Globus pallidus (tissue), 1 donor: ENCODE measurements at regions not wholly inside any gene's neighbourhood (a gene's known extent, or its start where the extent isn't known, plus 50 kb on each side); places are given as distances from the start of the nearest gene placed in this dataset.
"Not testable (repeated sequence)": the region's sequence is repeated elsewhere in the genome, so short reads cannot be mapped to it uniquely, and the experiment has no call there.

Experiments
- DNase-seq: peaks from one replicate; pipeline ENCODE4 v3.0.0-alpha.2; 2015; ENCODE audit warnings: low spot score

DNA sequence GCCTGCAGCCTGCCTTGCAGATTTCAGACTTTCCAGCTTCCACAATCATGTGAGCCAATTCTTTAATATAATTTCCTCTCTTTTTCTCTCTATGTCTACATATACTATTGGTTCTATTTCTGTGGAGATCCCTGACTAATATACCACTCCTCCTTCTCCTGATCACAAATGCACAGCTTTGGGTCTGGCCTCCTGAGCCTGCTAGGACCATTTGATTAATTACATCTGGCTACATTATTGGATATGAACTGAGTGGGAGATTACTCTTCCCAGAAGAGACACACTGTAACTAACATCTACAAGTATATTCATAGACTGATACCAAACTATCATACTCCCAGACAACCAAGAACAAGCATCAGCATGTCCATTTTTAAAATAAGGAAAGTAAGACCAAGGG, 188.9 kb upstream of the LMCD1 start:
- no peak for DNase-seq

DNA sequence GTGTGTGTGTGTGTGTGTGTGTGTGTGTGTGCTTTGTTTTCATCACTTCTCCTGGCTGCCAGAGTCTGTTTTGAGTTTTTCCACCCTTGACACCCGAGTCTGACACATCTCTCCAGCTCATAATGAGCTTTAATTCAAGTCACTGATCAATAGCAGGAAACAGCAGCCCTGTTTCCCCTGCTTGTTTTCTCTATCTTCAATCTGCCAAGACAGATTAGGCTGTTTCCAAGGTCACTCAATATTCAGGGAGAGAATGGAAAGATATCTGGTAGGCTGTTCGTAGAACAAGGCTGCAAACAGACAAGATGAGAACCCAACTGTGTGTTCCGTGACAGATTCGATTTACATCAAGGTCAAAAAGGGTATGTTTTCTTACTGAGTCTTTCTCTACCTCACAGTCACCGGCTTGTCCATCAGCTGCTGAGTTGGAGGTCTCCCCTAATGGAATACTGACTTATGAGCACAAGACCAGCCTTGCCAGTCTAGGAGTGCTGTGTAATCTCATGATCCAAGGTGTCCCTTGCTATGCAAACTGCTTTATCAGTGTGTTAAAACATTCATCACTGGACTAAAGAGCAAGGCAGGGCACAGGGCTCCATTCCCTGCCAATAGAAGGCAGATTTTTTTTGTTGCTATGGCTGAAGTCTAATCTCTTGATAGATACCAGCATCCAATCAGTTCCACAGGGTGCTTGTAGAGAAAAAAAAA, 187.9 kb upstream of the LMCD1 start:
- DNase-seq: no peak

DNA sequence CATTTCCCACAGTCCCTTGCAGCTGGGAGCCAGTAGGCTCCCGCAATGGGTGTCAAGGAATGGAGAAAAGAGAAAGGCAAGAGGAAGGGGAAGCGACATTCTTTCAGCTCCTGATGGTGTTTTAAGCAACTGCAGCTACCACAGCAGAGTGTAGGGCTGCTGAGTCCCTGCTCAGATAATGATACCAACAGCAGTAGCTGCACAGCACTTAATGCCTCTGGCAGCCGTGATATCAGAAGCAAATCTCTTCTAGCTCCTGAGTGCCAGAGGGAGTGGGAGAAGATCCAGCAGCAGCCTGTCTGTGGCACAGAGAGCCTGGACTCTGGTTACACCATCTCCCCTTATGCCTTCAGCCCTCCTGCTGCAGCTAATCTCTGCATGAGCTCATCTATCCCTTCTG, 186.1 kb upstream of the LMCD1 start:
- DNase-seq: not testable (repeated sequence)

DNA sequence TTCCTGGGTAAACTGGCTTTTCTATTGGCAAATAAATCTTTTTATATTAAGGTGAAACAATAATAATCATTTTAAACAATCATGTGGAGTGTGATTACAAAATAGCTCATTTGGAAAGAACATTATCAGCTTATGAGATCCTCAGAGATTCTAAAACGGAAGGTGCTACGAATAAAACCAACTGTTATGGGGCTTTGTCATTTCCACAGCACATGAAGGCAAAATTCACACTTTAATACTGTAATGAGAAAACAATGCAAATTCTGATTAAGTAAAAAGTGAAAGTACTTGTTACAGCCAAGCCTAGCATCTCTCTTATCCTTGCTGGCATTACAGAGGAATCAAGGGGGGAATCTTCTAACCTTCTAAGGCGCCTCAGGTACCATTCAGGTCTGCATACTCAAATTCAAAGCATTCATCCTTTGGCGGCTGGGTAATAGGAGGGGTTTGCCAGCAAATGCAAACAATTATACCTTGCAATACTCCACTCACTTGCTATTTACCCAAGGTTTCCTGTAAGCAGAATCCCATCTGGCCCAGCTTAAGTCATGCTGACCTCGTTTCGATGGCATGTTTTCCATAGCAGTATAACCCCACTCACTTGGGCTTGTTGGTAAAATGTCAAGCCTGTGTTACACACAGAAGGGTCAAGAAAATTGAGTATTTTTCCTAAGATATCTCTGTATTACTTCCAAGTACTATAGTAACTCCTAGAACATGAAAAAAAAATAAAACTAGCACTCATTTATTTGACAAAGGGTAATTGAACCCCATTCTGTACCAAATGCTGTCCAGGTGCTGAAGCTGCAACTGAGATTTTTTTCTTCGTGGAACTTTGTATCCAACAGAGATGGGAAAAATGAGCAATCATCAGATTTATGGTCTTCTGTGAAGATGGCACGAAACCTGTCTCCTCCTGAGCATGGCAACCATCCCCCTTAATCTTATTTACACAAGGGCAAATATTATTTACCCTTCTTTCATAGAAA, 183.7 kb upstream of the LMCD1 start:
- no peak for DNase-seq

DNA sequence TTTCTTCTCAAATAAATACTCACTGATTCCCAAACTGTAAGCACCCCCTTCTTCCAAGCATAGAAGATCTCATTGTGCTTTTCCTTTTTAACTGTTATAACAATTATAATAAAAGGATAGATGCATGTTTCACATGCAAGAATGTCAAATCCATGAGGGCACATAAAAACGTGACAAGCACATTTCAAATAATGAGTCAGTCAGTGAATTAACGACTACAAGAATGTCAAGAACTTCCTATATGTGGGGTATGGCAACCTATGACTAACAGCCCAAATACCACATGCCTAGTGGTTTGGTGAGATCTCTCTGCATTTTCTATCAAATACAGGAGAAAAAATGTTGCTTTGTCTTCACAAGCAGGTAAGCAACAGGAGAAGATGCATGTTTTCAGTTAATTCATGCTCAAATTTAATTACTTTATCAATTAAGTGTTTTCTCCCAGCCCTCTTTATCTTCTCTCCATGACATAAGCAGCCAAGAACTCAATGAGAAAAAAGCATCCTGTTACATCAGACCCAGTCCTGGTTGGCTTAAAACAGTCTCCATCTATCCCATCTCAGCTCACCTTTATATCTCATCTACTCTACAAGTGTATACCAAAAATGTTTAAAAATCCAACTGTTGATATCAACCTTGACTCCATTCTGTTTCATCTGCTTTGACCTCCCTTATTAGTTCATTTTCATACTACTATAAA, 181.5 kb upstream of the LMCD1 start:
- DNase-seq: no peak

DNA sequence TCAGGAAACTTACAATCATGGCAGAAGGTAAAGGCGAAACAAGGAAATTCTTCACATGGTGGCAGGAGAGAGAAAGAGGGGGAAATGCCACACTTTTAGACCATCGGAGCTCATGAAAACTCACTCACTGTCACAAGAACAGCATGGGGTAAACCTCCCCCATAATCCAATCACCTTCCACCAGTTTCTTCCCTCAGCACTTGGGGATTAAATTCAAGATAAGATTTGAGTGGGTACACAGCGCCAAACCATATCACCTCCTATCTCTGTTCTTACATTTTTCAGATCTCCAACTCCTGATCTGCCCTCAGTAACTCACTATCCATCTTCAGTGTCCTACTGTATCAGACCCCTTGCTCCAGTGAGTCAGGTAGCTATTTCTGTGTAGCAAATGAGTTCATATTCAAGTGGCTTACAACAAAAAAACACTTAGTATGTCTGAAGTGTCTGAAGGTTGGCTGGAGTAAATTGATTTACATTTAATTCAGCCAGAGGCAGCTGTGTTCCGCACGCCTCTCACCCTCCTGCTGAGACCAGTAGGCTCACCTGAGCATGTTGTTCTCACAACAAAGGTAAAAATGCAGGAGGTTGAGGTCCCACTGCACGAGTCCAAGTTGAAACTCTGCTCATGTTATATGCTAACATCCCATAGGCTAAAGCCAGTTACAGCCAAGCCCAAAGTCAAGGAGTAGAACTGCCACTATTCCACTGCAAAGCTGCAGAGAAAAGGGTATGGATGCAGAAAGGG, 180.7 kb upstream of the LMCD1 start:
- DNase-seq: no peak

DNA sequence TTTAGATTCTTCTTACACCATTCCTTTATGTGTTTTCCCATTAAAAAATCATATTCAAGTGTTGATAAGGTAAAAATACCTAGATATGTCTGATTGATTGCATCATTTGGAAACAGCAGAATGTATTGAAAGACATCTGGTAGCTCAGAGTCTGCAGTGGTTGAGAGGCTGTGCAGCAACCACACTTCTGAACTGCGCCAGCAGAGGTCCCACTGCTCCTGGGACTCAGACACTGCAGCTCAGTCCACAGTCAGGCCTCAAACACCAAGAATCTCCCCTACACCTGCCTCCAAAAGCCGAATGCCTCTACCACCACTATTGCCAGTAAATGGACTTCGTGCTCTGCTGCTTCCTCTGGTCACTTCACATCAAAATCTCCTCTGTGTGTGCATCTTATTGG, 176.9 kb upstream of the LMCD1 start:
- peak; percentile 74 for DNase-seq

DNA sequence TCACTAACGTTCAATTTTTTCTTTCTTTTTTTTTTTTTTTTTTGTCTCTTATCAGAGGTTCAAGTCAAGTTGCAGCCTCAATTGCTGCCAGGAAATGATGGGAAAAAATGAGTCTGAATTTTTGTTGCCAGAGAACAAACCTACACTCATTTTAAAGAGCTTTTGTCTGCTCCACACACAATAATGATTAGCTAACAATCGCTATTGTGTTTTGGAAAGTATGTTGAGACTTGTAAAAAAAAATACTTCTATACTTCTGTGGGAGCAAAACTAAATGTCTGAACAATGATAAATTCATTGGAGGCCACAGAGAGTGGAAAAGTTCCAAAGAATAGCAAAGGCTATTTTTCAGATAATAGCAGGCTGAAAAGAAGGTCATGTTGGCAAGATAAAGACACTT, 176.3 kb upstream of the LMCD1 start:
- peak; percentile 61 for DNase-seq

DNA sequence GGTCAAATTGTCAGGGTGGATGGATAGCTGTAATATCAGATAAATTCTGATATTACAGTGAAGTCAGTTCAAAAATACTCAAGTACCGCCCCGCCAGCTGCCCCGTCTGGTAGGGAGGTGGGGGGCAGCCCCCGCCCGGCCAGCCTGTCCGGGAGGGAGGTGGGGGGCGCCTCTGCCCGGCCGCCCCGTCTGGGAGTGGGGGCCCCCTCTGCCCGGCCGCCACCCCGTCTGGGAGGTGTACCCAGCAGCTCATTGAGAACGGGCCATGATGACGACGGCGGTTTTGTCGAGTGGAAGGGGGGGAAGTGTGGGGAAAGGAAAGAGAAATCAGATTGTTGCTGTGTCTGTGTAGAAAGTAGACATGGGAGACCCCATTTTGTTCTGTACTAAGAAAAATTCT, 175.8 kb upstream of the LMCD1 start:
- not testable (repeated sequence) for DNase-seq

DNA sequence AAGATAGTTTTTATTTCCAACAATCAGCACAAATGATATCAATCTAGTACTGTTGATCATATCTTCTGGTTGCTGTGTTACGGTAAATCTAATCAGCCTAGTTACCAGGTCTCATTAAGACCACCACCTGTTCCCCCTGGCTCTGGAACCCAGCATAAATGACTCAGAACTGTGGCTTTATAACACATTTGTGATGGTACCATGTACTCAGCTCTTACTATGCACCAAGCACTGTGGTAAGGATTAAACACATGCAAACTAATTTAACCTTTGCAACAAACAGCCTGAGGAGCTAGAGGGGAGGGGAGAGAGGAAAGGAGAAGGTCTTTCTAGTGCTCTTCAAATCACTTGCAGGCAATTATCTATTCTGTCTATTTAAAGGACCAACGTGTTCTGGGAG, 173.9 kb upstream of the LMCD1 start:
- no peak for DNase-seq

DNA sequence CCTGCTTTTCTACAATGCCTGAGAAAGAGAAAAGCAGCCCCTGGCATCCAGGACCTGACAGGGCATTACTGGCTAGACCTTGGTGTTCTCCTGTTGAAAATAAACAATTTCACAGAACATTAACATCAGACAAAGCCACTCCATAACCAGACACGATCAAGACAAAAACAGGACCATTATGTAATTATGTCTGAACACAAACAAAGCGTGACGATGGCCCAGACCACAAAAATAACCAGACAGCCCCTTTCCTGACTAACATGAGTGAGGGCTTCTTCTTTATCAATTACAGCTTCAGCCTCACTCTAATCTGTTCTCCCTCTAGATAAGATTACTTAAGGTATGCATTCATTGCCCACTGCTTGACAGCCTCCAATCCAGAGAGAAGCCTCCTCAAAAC, 172.7 kb upstream of the LMCD1 start:
- DNase-seq: no peak

DNA sequence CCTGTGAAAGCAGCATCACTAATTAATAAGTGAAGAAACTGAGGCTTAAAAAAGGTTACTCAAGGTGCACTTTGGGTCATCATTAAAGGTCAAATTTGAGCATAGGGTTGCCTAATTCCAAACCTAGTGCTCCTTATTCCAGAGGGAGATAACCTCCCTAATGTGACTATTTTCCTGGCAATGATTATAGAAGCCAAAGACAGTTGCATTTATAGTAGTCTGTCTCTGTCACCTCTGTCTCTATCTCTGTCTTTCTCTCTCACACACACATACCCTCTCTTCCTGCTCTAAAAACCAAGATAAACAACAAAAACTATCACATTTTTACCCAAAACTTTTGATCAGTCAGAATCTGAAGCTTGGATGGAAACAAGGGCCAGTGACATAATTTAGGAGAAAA, 172.0 kb upstream of the LMCD1 start:
- no peak for DNase-seq

DNA sequence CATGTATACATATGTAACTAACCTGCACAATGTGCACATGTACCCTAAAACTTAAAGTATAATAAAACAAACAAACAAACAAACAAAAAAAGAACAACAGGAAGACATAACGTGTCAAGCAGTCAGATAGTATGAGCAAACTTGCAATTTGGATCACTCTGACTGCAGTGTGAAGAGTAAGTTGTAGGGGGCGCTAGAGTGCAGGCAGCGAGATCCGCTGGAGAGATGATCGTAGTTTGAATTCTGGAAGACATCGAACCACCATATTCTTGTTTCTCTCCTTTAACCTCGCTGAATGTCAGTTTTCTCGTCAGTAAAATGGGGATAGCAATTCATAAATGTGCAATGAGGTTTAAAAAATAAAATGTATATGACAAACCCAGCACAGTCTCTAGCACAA, 165.2 kb upstream of the LMCD1 start:
- no peak for DNase-seq

DNA sequence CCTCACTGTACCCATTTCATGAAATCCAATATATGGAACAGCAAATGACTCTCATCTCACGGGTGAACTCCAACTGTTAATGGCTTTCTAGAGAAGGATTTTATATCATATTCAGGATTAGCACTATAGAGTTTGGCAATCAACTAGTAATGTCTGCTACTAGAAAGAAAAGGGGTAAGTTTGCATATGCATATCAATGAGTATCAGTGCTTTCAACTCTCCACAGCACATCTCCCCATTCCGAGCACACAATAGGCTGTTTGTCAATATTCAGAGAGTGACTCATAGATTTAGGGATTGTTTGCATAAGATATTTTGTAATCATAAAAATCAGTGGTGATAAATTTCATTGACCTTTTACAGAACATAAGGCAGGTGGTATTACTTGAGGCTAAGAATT, 163.2 kb upstream of the LMCD1 start:
- no peak for DNase-seq

DNA sequence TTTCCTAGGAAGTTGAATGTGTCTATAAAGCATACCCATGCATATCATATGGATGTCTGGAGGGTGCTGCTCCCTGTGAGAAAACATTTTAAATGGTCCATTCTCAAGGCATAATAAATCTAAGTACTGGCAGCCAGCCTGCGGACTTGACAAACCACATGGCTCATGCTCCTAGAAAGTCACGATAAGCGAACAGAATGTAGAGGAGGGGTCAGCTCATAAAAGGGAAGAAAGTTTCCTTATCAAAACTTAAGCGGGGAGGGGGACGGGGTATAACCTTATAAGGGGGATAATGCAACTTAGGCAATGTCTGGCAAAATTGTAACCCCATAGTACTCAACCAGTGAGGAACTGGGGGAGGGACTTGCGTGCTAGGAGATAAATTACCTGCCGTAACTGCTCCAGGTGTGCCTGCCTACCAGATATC, 159.8 kb upstream of the LMCD1 start:
- DNase-seq: no peak

DNA sequence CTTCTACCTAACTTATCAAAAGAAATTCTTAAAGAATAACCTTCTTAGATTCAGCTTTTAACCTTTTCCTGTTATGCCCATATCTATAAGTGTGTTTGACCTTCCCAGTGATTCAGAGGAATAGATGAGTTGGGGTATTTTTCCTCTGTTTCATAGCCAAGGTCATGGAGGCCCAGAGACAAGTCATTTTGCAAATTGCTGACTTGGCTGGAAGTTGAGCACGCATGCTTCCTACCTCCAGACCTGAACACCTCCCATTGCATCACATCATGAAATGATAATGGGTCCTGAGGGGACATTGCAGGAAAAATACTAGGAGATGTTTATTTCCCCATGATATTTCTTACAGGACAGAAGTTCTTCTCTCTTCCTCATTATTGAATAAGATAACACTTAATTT, 158.6 kb upstream of the LMCD1 start:
- DNase-seq: no peak

DNA sequence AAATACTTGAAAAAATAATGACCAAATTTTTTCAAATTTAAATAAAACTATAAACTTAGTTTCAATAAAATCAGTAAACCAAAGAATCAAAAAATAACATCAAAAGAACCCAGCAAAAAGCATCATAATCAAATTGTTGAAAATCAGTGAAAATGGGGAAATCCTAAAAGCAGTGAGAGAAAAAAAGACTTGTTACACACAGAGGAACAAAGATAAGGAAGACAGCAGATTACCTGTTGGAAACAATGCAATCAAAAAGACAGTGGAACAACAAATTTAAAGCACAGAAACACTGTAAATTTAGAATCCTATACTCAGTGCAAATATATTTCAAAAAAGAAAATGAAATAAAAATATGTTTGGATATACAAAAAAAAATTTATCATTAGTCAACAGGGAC, 156.2 kb upstream of the LMCD1 start:
- no peak for DNase-seq

DNA sequence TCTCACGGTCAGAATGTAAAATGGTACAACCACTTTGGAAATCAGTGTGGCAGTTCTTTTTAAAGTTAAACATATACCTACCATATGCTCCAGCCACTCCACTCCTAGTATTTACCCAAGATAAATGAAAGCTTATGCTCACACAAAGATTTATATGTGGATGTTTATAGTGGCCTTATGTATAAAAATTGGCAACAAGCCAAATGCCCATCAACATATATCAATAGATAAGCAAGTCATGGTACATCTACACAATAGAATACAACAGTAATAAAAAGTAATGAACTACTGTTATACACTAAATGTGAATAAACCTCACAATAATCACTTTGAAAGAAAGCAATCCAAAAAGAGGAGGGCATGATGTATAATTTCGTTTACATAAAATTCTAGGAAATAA, 153.5 kb upstream of the LMCD1 start:
- DNase-seq: no peak

DNA sequence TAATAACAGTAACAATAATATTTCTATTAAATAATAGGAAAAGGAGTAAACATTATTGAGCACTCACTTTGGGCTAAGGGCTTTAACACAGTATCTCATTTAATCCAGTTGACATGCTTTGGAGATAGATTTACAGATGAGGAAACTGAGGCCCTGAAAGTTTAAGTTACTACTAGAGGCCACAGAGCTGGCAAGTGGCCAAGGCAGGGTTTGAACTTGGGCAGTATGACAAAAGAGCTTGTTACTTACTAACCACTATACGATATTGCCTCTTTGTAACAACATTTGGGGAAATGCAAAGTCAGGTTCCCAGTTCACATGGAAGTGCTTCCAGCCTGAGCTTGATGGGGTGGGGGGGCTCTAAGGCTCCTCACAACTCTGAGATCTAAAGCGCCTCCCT, 149.1 kb upstream of the LMCD1 start:
- no peak for DNase-seq

DNA sequence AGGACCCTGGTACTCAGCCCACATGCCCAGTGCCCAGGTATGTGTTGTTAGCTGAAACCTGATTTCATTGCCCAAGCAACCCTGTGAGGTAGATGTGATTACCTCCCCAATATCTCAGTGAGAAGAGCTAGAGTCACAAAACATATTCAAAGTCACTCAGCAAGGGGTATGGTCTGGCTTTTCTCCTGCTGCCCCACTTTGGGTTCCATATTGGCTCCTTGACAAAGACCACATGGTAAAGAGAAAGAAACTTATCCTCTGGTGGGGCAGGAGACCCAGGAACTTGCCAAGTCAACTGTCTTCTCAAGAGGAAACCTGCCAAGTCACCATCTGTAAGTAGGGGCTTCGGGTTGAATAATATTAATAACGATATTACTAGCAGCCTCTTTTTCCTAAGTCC, 148.3 kb upstream of the LMCD1 start:
- no peak for DNase-seq

DNA sequence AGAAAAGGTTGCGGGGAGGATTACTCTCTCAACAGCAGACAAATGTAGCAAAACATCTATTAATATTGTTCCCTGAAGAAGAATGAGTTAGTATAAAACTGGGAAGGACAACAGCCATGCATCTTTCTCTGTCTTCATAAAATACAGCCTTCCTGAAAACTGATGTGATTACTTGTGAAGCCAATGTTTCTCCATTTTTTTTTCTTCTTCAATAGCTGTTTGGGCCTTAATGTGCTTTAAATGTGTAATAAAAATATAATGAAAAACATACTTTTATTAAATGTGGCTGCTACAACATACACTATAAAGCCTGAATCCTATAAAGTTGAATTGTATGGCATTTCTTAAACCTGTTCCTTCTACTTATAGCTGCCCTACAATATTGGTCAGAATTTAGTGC, 146.3 kb upstream of the LMCD1 start:
- no peak for DNase-seq

DNA sequence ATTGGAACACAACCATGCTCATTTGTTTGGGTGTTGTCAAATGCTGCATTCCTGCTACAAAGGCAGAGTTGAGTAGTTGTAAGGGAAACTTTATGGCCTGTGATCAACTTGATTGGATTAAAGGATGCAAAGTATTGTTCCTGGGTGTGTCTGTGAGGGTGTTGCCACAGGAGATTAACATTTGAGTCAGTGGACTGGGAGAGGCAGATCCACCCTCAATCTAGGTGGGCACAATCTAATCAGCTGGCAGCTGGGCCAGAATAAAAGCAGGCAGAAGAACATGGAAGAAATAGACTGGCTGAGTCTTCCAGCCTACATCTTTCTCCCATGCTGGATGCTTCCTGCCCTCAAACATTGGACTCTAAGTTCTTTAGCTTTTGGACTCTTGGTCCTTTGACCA, 145.6 kb upstream of the LMCD1 start:
- not testable (repeated sequence) for DNase-seq
